ENCODE measurements at regions not wholly inside any gene's neighbourhood (a gene's known extent, or its start where the extent isn't known, plus 50 kb on each side); places are given as distances from the start of the nearest gene placed in this dataset.

GRCh38 chr15:70453238-70453637, 310.1 kb downstream of the UACA start:
- TF ChIP-seq POLR2AphosphoS5 (IDR thresholded peaks at IDR 0.05; ENCODE audit: low read depth, low read length): no peak
- TF ChIP-seq CTCF (IDR thresholded peaks at IDR 0.05; ENCODE audit: control extremely low read depth in 1 of 3, insufficient read depth in 1 of 3, low read depth in 1 of 3, low read length in 3 of 3): no peak
- TF ChIP-seq TAF1 (IDR thresholded peaks at IDR 0.05; ENCODE audit: low read depth, low read length): no peak
- no peak for TF ChIP-seq EZH2 (IDR thresholded peaks at IDR 0.05; ENCODE audit: low read depth, low read length, severe bottlenecking)
- TF ChIP-seq CHD1 (IDR thresholded peaks at IDR 0.05; ENCODE audit: low read depth, low read length): no peak
- TF ChIP-seq CBX5 (IDR thresholded peaks at IDR 0.05; ENCODE audit: low read depth, low read length): no peak
- TF ChIP-seq ZNF274 (IDR thresholded peaks at IDR 0.05; ENCODE audit: borderline replicate concordance, extremely low read depth, low read length): no peak
- no peak for TF ChIP-seq CEBPB (IDR thresholded peaks at IDR 0.05; ENCODE audit: low read depth, low read length)
- no peak for TF ChIP-seq SIN3A (conservative IDR thresholded peaks at IDR 0.05 in 1 of 2, IDR thresholded peaks at IDR 0.05 in 1 of 2; ENCODE audit: low read depth in 1 of 2, low read length in 2 of 2)
- no peak for TF ChIP-seq SP2 (IDR thresholded peaks at IDR 0.05; ENCODE audit: low read length)

All from H1 (cell line).